Brain microvascular endothelial cell (primary cell): ENCODE measurements at regions not wholly inside any gene's neighbourhood (a gene's known extent, or its start where the extent isn't known, plus 50 kb on each side); places are given as distances from the start of the nearest gene placed in this dataset.

Source experiments
- DNase-seq: peaks from one replicate; pipeline ENCODE4 v3.0.0-alpha.2; 2020
- H3K27ac ChIP-seq: fragments of 250-450 bp; sonication (Bioruptor Pico); 2 replicates; pipeline ENCODE4 v1.5.1; 2020; ENCODE audit warnings: mild to moderate bottlenecking, moderate library complexity
- H3K27me3 ChIP-seq: fragments of 250-450 bp; sonication (Bioruptor Pico); replicated peaks from 2 replicates; pipeline ENCODE4 v1.5.1; 2020; ENCODE audit warnings: mild to moderate bottlenecking
- H3K36me3 ChIP-seq: fragments of 250-450 bp; sonication (Bioruptor Pico); replicated peaks from 2 replicates; pipeline ENCODE4 v1.5.1; 2020; ENCODE audit warnings: mild to moderate bottlenecking
- H3K4me3 ChIP-seq: 2 replicates; pipeline ENCODE4 v1.5.1; 2011; ENCODE audit warnings: low read depth, mild to moderate bottlenecking, control low read depth, low read length, moderate library complexity
- in situ Hi-C: cut with HindIII; loops from 2 replicates; pipeline ENCODE4 v1.10.0; 2017; ENCODE audit warnings: low sequenced_read_pairs, low pct_ligation_motif_present
- TF ChIP-seq, protein P1 (sequence below): IDR thresholded peaks from 2 replicates; pipeline ENCODE4 v1.5.1; 2011; ENCODE audit warnings: low read depth, mild to moderate bottlenecking, moderate library complexity, low read length, control low read depth, inconsistent platforms; ENCODE audit errors: missing control alignments

DNA sequence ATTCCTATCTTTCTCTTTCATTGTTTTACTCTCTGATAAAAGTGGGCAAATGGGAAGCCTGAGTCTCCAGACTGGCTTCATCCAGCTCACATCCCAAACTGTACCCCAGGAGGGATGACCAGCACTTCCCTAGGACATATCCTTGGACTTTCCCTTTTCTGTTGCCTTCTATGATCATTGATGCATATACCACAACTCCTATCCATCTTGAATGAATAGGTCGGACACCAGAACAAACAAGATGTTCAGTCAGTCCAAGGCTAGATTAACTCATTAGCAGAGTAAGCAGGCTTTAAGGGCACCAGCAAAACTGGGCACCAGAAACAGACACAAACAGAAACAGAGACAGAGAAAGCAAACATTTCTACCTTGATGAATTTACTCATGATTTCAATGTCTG is 159.1 kb upstream of the RGMB start:
- H3K27me3 ChIP-seq = no peaks in the 10 kb centered on the region
- in situ Hi-C loops = no loop called here

DNA sequence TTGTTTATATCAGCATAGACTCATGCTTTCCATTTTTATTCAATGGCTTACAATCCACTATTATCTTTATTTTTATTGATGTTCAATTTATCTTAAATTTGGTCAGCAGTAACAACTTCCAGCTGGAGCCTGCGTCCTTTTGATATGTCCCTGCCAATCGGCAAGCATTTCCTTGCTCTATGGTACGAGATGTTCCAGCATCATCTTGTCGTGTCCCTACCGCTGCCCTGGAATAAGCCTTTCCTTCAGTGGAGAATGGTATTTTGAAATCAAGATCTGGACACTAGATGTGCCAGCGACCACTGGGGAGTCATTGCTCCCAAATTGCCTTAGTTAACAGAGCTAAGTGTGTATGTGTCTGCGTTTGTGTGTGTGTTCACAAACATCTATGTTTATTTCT is 151.6 kb upstream of the RGMB start:
- no peak overlapping the region for H3K4me3 ChIP-seq
- no peak for DNase-seq
- no peaks in the 10 kb centered on the region for H3K27me3 ChIP-seq
- no peak overlapping the region for H3K27ac ChIP-seq
- H3K36me3 ChIP-seq = no peaks in the 10 kb centered on the region
- in situ Hi-C loops = no loop called here
- TF ChIP-seq, protein P1, sequence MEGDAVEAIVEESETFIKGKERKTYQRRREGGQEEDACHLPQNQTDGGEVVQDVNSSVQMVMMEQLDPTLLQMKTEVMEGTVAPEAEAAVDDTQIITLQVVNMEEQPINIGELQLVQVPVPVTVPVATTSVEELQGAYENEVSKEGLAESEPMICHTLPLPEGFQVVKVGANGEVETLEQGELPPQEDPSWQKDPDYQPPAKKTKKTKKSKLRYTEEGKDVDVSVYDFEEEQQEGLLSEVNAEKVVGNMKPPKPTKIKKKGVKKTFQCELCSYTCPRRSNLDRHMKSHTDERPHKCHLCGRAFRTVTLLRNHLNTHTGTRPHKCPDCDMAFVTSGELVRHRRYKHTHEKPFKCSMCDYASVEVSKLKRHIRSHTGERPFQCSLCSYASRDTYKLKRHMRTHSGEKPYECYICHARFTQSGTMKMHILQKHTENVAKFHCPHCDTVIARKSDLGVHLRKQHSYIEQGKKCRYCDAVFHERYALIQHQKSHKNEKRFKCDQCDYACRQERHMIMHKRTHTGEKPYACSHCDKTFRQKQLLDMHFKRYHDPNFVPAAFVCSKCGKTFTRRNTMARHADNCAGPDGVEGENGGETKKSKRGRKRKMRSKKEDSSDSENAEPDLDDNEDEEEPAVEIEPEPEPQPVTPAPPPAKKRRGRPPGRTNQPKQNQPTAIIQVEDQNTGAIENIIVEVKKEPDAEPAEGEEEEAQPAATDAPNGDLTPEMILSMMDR = no peak

More for the DNA sequence above, 159.1 kb upstream of the RGMB start:
- no peak overlapping the region for H3K4me3 ChIP-seq
- no peak for DNase-seq
- TF ChIP-seq, protein P1 = no peak
- H3K36me3 ChIP-seq = no peaks in the 10 kb centered on the region
- no peak overlapping the region for H3K27ac ChIP-seq

DNA sequence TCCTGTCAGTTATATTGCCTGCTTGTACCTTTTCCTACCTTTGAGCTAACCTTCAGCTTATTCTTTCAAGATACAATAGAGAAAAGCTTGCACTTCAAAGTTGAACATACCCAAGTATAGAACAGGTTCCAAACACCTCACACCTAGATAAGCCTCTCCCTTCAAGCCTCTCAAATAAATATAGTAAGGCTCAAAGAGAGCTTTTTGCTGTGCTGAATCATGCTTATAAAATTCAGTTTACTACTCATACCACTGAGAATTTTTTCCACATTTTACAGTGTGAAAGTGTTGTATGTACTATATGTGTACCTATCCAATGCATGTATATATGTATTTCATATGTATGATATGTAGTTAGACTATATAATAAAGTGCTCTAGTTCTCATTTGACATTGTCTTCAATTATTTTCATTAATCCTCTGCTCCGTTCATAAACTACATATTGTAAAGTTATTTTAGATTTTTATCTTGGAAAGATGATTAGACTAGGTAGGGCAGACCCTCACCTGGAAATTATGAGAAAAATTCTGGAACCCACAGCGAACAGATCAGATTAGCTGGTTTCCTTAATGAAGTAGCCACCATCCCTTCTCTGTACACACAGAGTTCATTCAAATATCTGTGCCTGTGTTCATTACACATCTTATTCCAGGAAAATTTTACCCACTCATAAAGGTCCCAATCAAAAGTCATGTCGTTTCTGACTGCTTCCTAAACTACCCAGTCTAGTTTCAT is 149.2 kb upstream of the RGMB start:
- H3K27me3 ChIP-seq = no peaks in the 10 kb centered on the region
- TF ChIP-seq, protein P1 = no peak
- no peak for DNase-seq
- no peaks in the 10 kb centered on the region for H3K36me3 ChIP-seq
- no peak overlapping the region for H3K4me3 ChIP-seq
- H3K27ac ChIP-seq = no peak overlapping the region
- in situ Hi-C loops = no loop called here

DNA sequence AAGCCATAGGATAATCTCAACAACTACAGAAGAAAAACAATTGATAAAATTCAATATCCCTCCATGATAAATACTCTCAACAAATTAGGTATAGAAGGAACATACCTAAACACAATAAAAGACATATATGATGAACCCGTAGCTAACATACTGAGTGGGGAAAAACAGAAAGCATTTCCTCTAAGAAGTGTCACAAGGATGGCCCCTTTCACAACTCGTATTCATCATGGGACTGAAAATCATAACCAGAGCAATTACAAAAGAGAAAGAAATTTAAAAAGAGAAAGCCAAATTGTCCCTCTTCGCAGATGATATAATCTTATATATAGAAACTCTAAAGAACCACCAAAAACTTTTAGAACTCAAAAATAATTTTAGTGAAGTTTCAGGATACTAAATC is 146.3 kb upstream of the RGMB start:
- H3K27ac ChIP-seq = no peak overlapping the region
- no peak overlapping the region for H3K4me3 ChIP-seq
- no peaks in the 10 kb centered on the region for H3K27me3 ChIP-seq
- no peak for DNase-seq
- TF ChIP-seq, protein P1 = no peak
- in situ Hi-C loops = no loop called here
- no peaks in the 10 kb centered on the region for H3K36me3 ChIP-seq

DNA sequence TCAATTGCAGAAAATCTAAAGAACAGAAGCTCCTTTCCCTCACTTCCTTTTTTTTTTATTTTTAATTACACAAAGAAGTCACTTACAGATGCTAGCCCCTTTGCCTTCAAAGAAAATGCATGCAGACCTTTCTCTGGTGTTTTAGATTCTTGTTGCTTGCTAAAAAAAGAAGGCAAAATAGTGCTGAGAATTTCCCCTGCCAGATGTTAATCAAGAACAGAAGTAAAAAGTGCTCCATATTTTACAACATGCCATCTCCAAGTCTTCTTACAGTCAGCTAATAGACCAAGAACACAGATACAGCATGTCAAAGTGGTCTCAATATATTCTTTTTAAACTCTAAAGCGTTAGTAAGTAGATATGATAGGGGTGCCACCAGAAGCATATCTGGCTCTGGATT is 142.8 kb upstream of the RGMB start:
- TF ChIP-seq, protein P1 = no peak
- H3K27me3 ChIP-seq = no peaks in the 10 kb centered on the region
- no peak for DNase-seq
- no peak overlapping the region for H3K4me3 ChIP-seq
- H3K27ac ChIP-seq = no peak overlapping the region
- in situ Hi-C loops = no loop called here
- no peaks in the 10 kb centered on the region for H3K36me3 ChIP-seq

DNA sequence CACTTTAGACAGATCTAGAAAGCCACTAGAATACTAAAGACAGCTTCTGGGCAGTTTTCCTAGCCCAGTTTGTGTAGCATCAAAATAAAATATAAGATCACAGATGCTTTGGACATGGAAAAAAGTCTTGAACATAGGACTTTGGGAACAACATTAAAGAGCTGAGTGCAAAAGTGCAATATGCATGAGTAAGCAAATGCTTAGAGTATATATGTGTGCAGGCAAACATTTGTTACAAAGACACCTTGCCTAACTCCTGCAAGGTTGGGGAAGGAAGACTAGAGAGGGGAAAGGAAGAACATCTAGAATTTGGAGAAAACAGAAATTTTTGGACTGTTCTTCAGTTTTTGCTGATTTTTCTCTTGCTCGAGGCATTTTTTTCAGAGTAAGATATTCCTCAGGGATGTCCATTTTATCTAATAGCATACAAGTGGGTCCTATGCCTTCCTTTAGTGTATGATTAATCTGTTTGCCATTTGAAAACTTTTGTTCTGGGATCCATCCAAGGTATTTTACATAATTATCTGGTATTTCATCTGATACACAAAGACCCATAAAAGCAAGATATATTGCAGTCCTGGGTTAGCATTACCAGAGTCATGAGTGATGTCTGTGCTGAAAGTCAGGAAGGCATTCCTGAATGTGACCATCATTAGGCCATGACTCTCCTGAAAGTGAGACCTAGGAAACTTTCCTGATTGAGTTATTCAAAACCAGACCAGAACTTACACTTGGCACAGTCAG is 142.0 kb upstream of the RGMB start:
- H3K4me3 ChIP-seq = no peak overlapping the region
- in situ Hi-C loops = no loop called here
- no peaks in the 10 kb centered on the region for H3K36me3 ChIP-seq
- peak; percentile 71 for DNase-seq
- TF ChIP-seq, protein P1 = no peak
- no peaks in the 10 kb centered on the region for H3K27me3 ChIP-seq
- no peak overlapping the region for H3K27ac ChIP-seq
